SH-SY5Y (cell line): ENCODE measurements at regions not wholly inside any gene's neighbourhood (a gene's known extent, or its start where the extent isn't known, plus 50 kb on each side); places are given as distances from the start of the nearest gene placed in this dataset.

Experiments used
- GATA2 ChIP-seq: IDR thresholded peaks from 2 replicates; pipeline ENCODE4 v1.6.1; 2011; ENCODE audit warnings: mild to moderate bottlenecking, low read depth, low read length
- GATA3 ChIP-seq: IDR thresholded peaks from 2 replicates; pipeline ENCODE4 v1.6.1; 2011; ENCODE audit warnings: low read depth, mild to moderate bottlenecking, low read length, moderate library complexity

DNA sequence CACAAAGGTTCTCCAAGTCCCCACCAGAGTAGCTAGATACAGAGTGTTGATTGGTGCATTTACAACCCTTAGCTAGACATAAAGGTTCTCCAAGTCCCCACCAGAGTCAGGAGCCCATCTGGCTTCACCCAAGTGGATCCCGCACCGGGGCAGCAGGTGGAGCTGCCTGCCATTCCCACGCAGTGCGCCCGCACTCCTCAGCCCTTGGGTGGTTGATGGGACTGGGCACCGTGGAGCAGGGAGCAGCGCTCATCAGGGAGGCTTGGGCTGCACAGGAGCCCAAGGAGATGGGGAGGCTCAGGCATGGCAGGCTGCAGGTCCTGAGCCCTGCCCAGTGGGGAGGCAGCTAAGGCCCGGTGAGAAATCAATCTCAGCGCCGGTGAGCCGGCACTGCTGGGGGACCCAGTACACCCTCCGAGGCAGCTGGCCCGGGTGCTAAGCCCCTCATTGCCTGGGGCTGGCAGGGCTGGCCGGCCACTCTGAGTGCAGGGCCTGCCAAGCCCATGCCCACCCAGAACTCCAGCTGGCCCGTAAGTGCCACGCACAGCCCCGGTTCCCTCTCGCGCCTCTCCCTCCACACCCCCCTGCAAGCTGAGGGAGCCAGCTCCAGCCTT, 404.1 kb downstream of the METTL15 start:
- TF ChIP-seq GATA3 (no peak), GATA2 (no peak)
